HEK293 (cell line): ENCODE measurements at regions not wholly inside any gene's neighbourhood (a gene's known extent, or its start where the extent isn't known, plus 50 kb on each side); places are given as distances from the start of the nearest gene placed in this dataset.

Experiments used
- SCRT1 ChIP-seq: fragments of 450-650 bp; formaldehyde crosslinking; IDR thresholded peaks from 2 replicates; pipeline ENCODE4 v1.5.1; 2016; ENCODE audit warnings: missing biosample characterization, missing genetic modification characterization, borderline replicate concordance
- ZNF174 ChIP-seq: fragments of 450-650 bp; formaldehyde crosslinking; IDR thresholded peaks from 2 replicates; pipeline ENCODE4 v1.5.0; 2017; ENCODE audit warnings: missing biosample characterization, mild to moderate bottlenecking, missing genetic modification characterization
- ZNF214 ChIP-seq: fragments of 450-650 bp; formaldehyde crosslinking; IDR thresholded peaks from 2 replicates; pipeline ENCODE4 v1.5.1; 2017; ENCODE audit warnings: missing biosample characterization, mild to moderate bottlenecking, missing genetic modification characterization, borderline replicate concordance
- ZNF341 ChIP-seq: fragments of 450-650 bp; formaldehyde crosslinking; IDR thresholded peaks from 2 replicates; pipeline ENCODE4; 2016; ENCODE audit warnings: low read depth, missing biosample characterization, missing genetic modification characterization
- ZNF660 ChIP-seq: fragments of 450-650 bp; IDR thresholded peaks from 2 replicates; pipeline ENCODE4 v1.5.1; 2018; ENCODE audit warnings: missing biosample characterization, mild to moderate bottlenecking, missing genetic modification characterization
- TF ChIP-seq, protein P1 (sequence below): fragments of 450-650 bp; formaldehyde crosslinking; IDR thresholded peaks from 2 replicates; pipeline ENCODE4 v1.5.1; 2016; ENCODE audit warnings: missing biosample characterization, missing genetic modification characterization

DNA sequence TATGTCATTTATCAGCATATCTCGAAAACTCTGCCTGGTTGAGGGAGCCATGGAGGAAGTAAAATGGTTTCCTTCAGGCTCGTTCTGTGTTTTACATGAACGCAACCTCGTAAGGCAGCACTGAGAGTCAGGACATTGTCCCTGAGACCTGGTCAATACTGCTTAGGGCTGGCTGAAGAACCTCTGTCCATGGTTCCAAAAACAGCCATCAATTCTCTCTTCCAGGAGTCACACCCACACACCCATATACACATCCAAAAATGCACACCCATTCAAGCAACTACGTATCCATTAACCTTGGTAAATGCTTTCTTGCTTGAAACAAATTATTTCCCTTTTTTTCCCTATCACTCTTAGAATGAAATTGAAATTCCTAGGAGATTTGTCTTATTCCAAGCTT is 91.0 kb upstream of the CHL1 start:
- TF ChIP-seq, protein P1, sequence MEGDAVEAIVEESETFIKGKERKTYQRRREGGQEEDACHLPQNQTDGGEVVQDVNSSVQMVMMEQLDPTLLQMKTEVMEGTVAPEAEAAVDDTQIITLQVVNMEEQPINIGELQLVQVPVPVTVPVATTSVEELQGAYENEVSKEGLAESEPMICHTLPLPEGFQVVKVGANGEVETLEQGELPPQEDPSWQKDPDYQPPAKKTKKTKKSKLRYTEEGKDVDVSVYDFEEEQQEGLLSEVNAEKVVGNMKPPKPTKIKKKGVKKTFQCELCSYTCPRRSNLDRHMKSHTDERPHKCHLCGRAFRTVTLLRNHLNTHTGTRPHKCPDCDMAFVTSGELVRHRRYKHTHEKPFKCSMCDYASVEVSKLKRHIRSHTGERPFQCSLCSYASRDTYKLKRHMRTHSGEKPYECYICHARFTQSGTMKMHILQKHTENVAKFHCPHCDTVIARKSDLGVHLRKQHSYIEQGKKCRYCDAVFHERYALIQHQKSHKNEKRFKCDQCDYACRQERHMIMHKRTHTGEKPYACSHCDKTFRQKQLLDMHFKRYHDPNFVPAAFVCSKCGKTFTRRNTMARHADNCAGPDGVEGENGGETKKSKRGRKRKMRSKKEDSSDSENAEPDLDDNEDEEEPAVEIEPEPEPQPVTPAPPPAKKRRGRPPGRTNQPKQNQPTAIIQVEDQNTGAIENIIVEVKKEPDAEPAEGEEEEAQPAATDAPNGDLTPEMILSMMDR = no peak
- no peak for TF ChIP-seq SCRT1 (tag by site-specific recombination)
- no peak for TF ChIP-seq ZNF214
- TF ChIP-seq ZNF660 (tag by site-specific recombination) = no peak
- TF ChIP-seq ZNF341 (tag by site-specific recombination) = no peak
- TF ChIP-seq ZNF174 (tag by site-specific recombination) = no peak
